Germinal center (tissue), 1 donor: ENCODE measurements at regions not wholly inside any gene's neighbourhood (a gene's known extent, or its start where the extent isn't known, plus 50 kb on each side); places are given as distances from the start of the nearest gene placed in this dataset.
"Not testable (repeated sequence)": the region's sequence is repeated elsewhere in the genome, so short reads cannot be mapped to it uniquely, and the experiment has no call there.

Experiments used
- DNase-seq: peaks from one replicate; pipeline ENCODE4 v3.0.0; 2012; ENCODE audit warnings: mixed read lengths, low spot score

DNA sequence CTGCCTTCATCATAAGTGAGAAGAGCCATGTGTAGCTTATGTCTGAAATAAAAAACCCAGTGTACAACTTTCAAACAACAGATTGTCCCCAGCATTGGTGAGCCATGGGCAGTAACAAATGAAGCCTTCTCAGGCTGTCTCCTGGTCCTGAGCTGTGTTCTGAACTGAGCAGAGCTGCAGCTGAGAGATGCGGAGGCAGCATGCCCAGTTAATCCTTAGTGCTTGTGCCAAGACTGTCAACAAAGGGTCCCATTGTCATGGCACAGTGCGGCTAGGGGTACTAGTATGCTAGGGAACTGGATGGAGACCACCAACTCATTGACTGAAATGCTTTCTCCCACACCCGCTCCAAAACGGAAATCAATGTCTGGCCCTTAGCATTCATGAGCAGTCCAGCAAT is 154.3 kb downstream of the RMST start:
- DNase-seq = no peak

DNA sequence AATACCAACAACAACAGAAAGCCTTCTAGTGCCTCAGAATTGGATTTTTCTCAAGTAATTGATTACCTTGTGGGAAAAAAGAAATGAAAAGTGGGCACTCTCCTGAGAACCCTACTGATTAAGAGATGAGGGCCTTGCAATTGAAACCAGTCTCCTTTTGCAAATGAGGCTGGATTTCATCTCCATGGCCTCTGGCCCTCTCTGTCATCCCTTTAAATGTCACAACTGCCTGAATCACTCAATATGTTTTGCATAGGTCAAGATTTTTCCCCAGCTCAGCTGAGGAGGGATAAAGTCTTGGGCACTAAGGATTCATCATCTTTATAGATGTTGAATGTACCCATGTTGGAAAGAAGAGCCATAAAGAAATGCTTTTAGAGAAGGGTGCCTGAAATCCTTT is 166.4 kb downstream of the RMST start:
- no peak for DNase-seq

DNA sequence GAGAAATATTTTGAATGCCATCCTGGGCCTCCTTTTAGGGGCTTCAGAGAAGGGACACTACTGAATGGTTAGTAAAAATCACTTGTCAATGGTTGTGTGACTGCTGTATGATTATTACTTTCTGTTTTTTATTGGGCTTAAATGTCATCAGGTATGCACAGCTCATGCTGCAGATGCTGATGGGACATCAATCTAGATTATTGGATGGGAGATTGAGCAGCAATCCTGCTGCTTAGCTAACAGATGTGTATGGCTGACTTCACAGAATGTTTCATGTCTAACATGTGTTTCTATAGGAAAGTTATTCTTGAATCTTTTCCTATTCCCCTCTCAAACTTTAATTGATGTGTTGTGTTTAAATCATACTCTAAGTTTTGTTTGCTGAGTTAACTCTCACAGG is 166.8 kb downstream of the RMST start:
- no peak for DNase-seq

DNA sequence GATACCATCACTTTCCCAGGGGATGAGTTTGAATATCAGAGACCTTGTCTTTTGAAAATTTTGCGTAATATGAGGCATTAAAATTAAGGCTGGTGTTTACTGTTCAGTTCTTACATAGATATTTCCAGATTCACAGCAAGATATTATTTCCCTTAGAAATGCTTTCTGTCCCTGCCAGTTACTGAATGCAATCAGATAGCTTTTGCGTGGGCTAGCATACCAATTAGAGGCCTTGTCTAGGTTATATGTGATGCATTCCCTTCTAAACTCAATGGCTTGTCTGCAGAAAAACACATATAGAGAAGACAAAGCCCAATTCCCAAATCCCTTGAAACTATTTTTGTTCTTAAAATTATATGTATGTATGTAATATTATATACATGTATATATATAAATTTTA is 167.8 kb downstream of the RMST start:
- no peak for DNase-seq

DNA sequence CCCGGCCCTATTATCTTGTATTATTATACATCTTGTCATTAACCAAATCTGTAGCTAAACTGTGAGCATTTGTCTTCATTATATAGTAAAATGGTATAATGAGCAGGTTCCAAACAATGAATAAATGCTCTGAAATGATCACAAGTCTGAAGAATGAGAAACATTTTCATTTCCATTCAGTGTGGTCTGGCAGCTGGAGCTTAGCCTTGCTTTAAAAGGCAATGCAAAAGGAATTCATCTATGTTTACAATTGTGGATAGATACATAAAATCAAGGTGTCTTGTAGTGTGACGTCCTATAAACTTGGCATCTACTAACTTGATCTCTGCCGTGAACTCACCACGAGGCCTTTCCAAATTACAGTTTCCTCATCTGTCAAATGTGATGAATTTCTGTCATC is 168.3 kb downstream of the RMST start:
- DNase-seq = no peak

DNA sequence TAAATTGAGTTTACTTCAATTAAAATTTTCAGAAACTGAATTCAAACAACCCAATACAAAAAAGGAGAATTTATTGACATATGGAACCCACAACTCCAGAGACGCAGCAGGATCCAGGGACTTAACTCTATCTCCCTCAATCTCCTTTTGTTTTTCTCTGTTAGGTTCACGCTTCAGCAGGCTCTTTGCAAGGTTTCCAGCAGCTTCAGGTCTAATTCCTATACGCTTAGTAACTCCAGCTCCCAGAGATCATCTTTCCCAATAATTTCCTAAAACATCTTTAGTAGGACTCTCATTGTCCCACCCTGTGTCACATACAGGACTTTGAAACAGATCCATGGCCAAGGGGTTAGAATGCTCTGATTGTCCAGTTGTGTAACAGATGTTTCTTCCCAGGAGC is 175.2 kb downstream of the RMST start:
- no peak for DNase-seq

DNA sequence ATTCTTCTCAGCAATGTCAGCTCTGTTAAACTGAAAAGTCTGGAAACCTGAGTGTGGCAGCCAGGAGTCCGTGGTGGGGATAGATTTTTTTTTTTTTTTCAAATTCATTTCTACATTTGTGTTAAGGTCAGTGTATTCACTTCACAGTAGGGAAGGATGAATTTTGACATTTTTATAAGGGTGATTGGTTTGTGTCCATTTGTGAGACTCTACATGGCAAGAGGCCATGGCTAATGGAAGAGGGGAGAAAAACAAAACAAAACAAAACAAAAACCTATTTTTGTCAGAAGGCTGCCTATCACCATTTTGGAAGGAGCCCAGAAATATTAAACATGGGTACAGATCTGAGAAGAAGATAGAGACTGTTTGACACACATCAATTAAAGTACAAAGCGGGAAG is 176.1 kb downstream of the RMST start:
- no peak for DNase-seq

DNA sequence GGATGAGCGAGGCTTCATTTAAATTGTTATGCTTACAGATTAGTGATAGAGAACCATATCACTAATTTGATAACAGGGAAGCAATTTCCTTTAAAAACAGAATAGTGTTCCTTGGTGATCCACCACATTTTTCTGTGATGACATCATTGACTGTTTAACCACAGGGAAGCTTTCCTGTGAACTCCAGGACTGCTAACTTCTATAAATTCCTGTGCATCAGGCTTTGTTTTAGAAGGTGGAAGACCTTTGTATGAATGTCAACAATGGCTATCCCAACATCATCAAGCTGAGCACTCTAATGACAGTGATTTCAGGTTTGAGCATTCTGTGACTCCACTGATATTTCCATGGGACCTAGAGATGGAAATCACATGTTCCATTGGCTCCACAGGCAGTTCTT is 177.1 kb downstream of the RMST start:
- DNase-seq = no peak

DNA sequence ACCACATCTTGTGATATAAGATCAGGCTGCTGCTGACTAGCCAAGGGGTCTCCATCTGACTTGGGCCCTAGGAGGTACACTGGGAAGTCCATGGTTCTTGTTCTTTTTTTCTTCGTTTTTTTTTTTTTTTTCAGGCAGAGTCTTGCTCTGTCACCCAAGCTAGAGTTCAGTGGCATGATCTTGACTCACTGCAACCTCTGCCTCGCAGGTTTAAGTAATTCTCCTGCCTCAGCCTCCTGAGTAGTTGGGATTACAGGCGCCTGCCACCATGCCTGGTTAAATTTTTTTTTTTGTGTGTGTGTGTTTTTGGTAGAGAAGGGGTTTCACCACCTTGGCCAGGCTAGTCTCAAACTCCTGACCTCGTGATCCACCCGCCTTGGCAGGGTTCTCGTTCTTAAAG is 178.2 kb downstream of the RMST start:
- DNase-seq = no peak

DNA sequence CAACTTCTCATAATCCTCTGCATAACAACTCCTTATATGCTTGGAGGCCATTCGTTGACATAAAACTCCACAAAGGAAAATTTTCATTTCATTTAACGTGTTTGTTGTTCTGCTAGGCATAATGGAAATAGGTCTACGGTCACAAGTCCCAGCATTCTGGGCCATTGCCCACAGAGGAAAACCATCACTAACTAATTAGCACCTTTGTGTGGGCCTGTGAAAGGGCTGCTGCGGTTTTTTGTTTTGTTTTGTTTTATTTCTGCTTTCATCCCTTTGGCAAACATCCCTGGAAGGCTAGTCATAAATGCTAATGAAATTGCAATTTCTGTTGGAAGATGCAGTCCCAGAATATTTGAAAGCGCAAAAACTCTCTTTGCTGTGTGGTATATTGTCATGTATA is 180.3 kb downstream of the RMST start:
- DNase-seq = no peak

DNA sequence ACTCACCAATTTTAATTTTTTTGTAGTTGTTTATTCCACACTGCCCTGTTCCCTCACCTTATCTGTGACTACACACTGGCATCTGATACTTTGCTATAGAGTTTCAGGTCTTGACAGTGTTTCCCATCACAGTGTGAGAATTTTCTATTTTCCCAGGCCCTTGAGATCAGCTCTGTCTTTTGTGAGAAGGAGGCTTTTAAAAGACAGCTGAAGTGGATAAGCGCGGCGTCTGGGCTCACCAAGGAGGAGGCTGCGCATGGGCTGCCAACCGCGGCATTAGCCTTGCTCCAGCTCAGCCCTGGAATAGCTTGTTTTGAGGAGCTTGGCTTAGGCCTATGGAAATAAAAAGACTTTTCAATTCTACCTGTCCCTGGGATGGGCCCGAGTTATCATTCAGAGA is 181.3 kb downstream of the RMST start:
- no peak for DNase-seq

DNA sequence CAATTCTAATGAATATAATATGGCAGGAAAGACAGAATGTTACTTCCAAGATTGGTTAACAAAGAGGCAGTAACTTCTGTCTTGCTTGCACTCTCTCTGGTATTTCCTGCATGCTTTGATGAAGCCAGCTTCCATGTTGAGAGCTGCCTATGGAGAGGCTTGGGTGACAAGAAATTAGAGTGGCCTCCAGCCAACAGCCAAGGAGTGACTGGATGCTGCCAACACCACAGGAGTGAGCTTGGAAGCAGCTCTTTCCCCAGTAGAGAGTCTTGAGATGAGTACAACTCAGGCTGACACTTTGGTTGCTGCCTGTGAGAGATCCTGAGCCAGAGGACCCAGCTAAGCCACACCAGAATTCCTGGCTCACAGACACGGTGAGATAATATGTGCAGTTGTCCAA is 183.1 kb downstream of the RMST start:
- no peak for DNase-seq

DNA sequence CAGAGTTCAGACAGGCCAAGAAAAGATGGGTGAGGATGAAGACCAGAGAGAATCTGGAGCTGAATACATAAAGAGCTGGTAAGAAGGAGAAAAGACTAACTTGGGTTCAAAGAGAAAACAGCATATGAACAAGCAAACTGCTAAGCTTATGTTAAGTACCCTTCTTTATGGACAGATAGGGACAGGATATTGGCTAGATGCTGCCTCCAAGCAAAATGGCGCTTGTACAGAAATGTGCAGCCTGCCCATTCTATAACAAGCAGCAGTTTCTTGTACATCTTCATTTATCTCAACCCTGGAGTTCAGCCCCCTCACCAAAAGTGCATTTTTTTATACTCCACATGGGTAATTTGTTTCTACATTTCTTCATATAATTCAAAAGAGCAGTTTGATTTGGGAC is 184.5 kb downstream of the RMST start:
- DNase-seq = no peak

DNA sequence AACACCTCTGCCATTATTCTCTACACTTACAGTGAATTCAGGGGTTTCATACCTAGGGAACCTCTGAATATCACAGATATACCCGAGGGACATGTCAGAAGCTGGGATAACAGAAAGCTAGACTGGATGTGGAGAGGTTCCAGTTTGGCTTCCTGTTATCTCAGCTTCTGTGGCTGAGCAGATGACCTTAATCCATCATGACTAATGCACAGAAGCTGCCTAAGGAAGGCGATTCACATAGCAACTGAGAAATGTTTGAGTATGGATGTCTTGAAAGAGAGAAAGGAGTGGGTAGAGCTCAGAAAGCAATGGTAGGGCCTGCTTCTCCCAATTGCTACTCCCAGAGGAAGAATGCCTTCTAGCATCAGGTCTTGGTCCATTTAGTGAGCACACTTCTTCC is 187.6 kb downstream of the RMST start:
- no peak for DNase-seq

DNA sequence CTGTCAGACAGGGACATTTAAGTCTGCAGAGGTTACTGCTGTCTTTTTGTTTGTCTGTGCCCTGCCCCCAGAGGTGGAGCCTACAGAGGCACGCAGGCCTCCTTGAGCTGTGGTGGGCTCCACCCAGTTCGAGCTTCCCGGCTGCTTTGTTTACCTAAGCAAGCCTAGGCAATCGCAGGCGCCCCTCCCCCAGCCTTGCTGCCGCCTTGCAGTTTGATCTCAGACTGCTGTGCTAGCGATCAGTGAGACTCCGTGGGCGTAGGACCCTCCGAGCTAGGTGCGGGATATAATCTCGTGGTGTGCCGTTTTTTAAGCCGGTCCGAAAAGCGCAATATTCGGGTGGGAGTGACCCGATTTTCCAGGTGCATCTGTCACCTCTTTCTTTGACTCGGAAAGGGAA is 193.9 kb downstream of the RMST start:
- not testable (repeated sequence) for DNase-seq

DNA sequence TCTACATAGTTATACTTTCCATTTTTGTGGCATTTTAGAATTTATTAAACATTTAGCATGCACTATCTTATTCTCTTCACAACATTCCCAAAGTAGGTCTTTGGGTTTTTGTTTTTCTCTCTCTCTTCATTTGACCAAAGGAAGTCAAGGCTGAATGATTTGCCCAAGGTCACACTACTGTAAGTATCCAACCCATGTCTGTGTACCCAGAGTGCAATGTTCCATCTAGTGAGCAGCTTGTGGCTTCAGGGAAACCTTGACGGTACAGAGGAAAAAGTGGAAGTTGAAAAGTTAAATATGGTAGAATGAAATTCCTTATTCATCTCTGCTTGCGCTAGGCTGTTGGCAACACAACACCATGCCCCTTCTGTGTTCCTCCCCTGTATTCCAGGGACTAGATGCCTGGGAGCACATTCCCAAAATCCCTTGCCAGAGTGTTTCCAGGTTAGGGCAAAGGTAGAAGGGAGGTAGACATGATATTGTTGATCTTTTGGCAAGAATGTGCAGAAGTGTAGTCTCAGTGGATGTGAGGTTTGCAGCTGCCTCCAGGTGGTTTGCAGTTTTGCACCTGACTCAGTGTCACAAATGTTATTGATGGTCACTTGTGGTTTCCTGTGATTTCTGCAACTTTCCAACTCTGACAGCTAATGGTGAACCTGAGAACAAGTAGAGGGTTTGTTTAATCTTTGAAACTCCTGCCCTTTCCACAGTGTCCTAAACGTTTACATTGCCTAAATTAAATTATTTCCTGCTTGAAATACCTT is 196.7 kb downstream of the RMST start:
- DNase-seq = no peak

DNA sequence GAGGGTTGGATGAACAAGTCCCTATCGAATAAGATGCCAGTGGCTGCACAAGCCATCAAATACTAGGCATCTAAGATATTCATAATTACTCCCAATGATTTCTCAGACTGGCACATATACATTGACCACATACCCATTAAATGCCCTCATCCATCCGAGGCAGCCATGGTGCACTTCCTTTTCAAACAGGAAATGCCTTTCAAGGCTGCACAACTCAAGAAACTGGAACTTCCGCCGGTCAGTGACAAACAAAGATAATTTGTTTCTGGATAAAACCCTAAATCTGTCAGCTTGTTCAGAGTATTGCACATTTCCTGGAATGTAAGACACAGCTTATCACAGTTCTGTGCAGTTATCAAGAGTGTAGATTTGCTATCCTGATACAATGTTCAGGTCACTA is 203.7 kb downstream of the RMST start:
- DNase-seq = no peak

DNA sequence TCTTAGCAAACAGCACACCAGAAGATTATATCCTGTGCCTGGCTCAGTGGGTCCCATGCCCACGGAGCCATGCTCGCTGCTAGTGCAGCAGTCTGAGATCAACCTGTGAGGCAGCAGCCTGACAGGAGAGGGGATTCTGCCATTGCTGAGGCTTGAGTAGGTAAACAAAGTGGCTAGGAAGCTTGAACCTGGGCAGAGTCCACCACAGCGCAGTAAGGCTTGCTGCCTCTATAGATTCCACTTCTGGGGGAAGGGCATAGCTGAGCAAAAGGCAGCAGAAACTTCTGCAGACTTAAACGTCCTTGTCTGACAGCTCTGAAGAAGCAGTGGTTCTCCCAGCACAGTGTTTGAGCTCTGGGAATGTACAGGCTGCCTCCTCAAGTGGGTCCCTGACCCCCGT is 210.3 kb downstream of the RMST start:
- no peak for DNase-seq

DNA sequence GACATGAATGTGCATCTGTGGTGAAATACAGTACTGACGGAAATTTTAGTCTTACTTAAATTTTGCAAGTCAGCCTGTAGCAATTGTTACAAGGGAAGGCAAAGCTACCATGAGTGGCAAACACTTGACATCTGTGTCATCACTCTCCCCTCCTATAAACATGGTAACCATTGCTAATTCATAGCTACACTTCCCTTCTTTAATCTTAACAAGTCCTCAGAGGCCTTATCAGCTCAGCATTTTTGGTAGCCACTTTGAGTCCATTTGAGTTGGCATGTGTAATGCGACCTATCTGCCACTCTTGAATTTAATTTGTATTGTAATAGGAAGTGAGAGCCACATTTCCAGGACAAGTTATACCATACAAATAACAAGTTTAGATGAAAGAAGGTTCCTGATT is 218.1 kb downstream of the RMST start:
- DNase-seq = no peak

DNA sequence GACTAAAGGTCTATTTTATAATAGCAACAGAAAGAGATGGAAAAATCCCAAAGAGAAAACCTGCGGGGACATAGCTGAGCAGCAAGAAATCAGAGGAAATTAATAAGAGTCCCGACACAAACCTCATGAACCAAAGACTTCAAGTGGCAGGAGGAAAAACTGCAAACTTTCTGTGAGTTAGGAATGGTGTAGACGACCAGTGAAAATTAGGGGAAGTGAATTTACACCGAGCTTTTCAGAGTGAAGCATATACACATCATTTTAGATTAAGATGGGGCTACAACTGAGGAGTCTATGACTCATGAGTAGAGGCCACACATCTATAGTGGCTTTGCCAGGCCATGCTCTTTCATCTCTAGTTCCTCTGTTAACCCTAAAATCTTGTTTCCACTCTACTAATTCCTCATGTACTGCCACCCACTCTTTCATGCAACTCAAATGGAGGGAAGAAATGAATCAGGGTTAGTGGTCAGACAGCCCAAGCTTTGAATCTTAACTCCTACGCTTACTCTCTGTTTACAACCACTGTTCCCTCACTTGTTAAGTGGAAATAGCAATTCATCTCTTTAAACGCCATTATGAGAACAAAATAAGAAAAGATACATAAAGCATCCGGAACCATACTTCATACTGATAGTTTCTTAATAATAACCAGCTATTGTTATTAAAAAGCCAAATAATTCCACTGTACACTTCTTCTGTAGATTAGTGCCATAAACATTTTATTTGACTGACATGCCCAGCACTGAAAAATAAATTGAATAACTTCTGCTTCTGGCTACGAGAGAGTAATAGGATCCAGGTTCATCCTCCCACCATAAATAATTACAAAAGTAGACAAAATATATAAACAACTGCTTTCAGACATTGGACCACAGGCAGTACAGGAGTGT is 219.3 kb downstream of the RMST start:
- DNase-seq = no peak

DNA sequence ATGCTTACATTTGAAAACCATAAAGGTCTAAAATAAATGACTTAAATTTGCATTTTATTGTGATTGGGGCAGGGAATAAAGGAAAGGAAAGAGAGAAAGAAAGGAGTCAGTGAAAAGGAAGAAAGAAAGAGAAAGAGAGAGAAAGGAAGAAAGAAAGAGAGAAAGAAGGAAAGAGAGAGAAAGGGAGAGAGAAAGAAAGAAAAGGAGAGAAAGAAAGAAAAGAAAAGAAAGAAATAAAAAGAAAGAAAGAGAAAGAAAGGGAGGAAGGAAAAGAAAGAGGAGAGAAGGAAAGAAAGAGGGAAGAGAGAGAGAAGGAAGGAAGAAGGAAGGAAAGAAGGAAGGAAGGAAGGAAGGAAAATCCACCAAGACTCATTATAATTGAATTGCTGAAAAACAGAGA is 222.8 kb downstream of the RMST start:
- DNase-seq = no peak

DNA sequence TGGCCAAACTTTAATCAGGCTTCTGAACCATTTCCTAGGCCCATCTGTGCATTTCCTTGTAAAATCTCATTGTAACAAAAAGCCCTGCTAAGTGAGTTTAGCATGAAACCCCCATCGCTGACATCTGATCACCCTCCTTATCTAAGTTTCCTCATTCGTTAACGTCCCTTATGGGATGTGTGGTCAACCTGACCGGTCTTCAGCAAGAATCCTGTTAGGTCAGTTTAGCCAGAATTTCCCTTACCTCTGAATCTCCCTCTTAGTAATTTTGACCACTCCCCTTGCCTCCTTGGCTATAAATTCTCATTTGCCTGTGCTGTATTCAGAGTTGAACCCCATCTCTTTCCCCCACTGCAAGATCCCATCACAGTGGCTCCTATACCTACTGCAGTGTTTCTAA is 239.3 kb downstream of the RMST start:
- no peak for DNase-seq

DNA sequence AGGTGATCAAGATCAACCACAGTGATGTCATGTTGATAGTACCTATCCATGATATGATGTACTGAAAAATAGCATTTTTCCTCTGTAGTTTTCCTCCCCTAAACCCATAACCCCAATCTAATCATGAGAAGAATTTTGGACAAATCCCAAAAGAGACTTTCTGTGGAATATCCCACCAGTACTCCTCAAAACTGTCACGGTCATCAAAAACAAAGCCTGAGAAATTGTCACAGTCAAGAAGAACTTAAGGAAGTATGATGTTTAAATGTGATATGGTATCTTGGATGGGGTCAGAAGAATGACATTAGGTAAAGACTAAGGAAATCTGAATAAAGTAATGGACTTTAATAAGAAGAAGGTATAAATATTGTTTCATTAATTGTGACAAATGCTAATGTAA is 248.8 kb downstream of the RMST start:
- DNase-seq = no peak

DNA sequence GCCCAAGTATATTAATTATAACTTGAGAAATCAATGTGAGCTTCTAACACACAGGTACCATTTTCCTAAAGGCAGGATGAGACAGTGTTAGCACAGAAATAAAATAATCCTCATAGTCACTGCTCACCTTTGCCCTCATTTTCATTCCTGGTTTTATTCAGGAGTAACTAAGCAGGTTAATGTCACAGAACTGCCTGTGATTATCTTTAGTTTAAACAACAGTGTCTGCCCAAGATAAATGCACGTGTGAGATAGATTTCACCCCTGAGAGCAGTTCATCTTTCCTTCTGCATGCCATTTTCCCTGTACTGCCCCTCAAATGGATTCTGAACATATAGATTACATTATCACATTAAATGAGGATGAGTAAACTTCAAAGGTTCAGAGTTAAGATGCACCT is 250.7 kb downstream of the RMST start:
- no peak for DNase-seq
